Naive thymus-derived CD4-positive, alpha-beta T cell (primary cell): ENCODE measurements at regions not wholly inside any gene's neighbourhood (a gene's known extent, or its start where the extent isn't known, plus 50 kb on each side); places are given as distances from the start of the nearest gene placed in this dataset.
"Not testable (repeated sequence)": the region's sequence is repeated elsewhere in the genome, so short reads cannot be mapped to it uniquely, and the experiment has no call there.

Experiments
- ATAC-seq: fragments of 150-1000 bp; cut with Tn5 transposase; 2 replicates; pipeline ENCODE4 v1.10.0; 2021; ENCODE audit warnings: mild to moderate bottlenecking, moderate library complexity
- CTCF ChIA-PET: fragments of 350-600 bp; sonication (Branson Sonifier 250); formaldehyde crosslinking; loops from one replicate; lab custom pipeline; 2021; ENCODE audit warnings: antibody characterized with exemption; lab: Charles Lee
- POLR2A ChIA-PET: fragments of 350-600 bp; sonication (Branson Sonifier 250); formaldehyde crosslinking; loops from one replicate; lab custom pipeline; 2021; ENCODE audit warnings: antibody characterized with exemption, inconsistent platforms; lab: Charles Lee
- DNase-seq, 9 donors: peaks; one replicate each; pipeline versions ENCODE4 v3.0.0 to v3.0.0-alpha.2; 2020 to 2022; ENCODE audit warnings: mixed read lengths in 1 of 9
- H3K27ac ChIP-seq: one replicate; pipeline ENCODE4 v1.7.0; 2013; ENCODE audit warnings: mild to moderate bottlenecking, low read depth, low read length, moderate library complexity
- H3K27me3 ChIP-seq, 2 donors: one replicate each; pipeline ENCODE4 v1.7.0; 2013; ENCODE audit warnings: low read length in 2 of 2, mild to moderate bottlenecking in 2 of 2, moderate library complexity in 2 of 2; ENCODE audit not compliant: control insufficient read depth in 2 of 2, insufficient read depth in 2 of 2
- H3K36me3 ChIP-seq, 3 experiments: 1 replicate in 2 of 3; 2 replicates in 1 of 3; pipeline ENCODE4 v1.7.0; 2013; ENCODE audit warnings: low read length in 3 of 3, mild to moderate bottlenecking in 3 of 3, moderate library complexity in 1 of 3; ENCODE audit not compliant: insufficient read depth in 3 of 3, control insufficient read depth in 2 of 3
- H3K4me1 ChIP-seq, 2 donors: one replicate each; pipeline ENCODE4 v1.7.0; 2013; ENCODE audit warnings: low read length in 2 of 2, mild to moderate bottlenecking in 2 of 2, moderate library complexity in 1 of 2; ENCODE audit not compliant: control insufficient read depth in 2 of 2, insufficient read depth in 2 of 2
- H3K4me3 ChIP-seq: 2 replicates; pipeline ENCODE4 v1.7.0; 2013; ENCODE audit warnings: mild to moderate bottlenecking, low read length
- H3K9me3 ChIP-seq, 3 experiments: 1 replicate in 2 of 3; 2 replicates in 1 of 3; pipeline ENCODE4 v1.7.0; 2013; ENCODE audit warnings: low read length in 3 of 3; ENCODE audit not compliant: control insufficient read depth in 2 of 3
- H3K27ac Mint-ChIP-seq, 9 donors: one replicate each; pipeline ENCODE4 v1.8.0; 2020 to 2022; ENCODE audit warnings: mixed read lengths in 9 of 9, mild to moderate bottlenecking in 8 of 9, moderate library complexity in 5 of 9, inconsistent platforms in 2 of 9
- H3K27me3 Mint-ChIP-seq, 5 donors: one replicate each; pipeline ENCODE4 v1.8.0; 2021 to 2022; ENCODE audit warnings: mixed read lengths in 5 of 5, mild to moderate bottlenecking in 1 of 5
- H3K36me3 Mint-ChIP-seq, 5 donors: one replicate each; pipeline ENCODE4 v1.8.0; 2020 to 2022; ENCODE audit warnings: mixed read lengths in 5 of 5, mild to moderate bottlenecking in 3 of 5, inconsistent platforms in 1 of 5
- H3K4me1 Mint-ChIP-seq, 7 donors: one replicate each; pipeline ENCODE4 v1.8.0; 2020 to 2022; ENCODE audit warnings: mixed read lengths in 7 of 7, mild to moderate bottlenecking in 3 of 7, inconsistent platforms in 1 of 7
- H3K4me3 Mint-ChIP-seq, 10 donors: one replicate each; pipeline ENCODE4 v1.8.0; 2020 to 2022; ENCODE audit warnings: mild to moderate bottlenecking in 10 of 10, mixed read lengths in 10 of 10, moderate library complexity in 6 of 10, inconsistent platforms in 2 of 10
- H3K9me3 Mint-ChIP-seq, 11 donors: one replicate each; pipeline ENCODE4 v1.8.0; 2020 to 2022; ENCODE audit warnings: mixed read lengths in 11 of 11, mild to moderate bottlenecking in 4 of 11, inconsistent platforms in 1 of 11, moderate library complexity in 1 of 11
- intact Hi-C, 2 donors: fragments of 100-400 bp; cut with micrococcal nuclease; formaldehyde crosslinking; loops; one replicate each; pipeline ENCODE4 v1.15.1; 2023

DNA sequence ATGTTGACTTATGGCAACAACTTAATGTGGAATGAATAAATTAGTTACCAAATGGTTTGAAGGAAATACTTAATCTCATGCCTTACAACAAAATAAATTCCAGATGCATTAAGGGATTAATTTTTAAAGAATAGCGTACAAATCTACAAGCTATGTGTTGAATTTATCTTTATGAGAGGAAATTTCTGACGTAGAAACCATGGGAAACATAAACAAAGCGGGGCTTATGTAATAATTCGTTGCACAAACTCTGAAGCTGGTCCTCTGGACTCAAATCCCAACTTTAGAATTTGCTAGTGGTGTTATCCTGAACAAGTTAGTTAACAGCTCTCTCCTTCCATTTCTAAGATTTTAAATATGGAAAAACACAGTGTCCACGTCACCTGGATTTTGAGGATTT lies 137.4 kb upstream of the CALCR start:
- DNase-seq = no peak
- H3K4me1 ChIP-seq = no peaks in the 10 kb centered on the region
- peaks cover 0 to 10% (median 0%) of the 10 kb centered on the region in 11 donors for H3K9me3 Mint-ChIP-seq
- H3K36me3 ChIP-seq = no peaks in the 10 kb centered on the region
- no peak for ATAC-seq
- H3K4me3 ChIP-seq = no peak overlapping the region
- H3K27ac Mint-ChIP-seq = no peak overlapping the region
- H3K9me3 ChIP-seq = no peaks in the 10 kb centered on the region
- CTCF ChIA-PET = no interaction called here
- intact Hi-C loops = no loop called here
- peaks cover 0 to 19% (median 5%) of the 10 kb centered on the region in 5 donors for H3K27me3 Mint-ChIP-seq
- POLR2A ChIA-PET = no interaction called here
- no peak overlapping the region for H3K4me3 Mint-ChIP-seq
- no peak overlapping the region for H3K27ac ChIP-seq
- no peaks in the 10 kb centered on the region for H3K27me3 ChIP-seq
- no peaks in the 10 kb centered on the region for H3K4me1 Mint-ChIP-seq
- no peaks in the 10 kb centered on the region for H3K36me3 Mint-ChIP-seq

GRCh38 chr7:93708255-93708654 lies 133.7 kb upstream of the CALCR start:
- H3K4me3 Mint-ChIP-seq, H3K4me1 ChIP-seq, H3K4me1 Mint-ChIP-seq, H3K27me3 ChIP-seq, DNase-seq, H3K9me3 ChIP-seq, H3K4me3 ChIP-seq, intact Hi-C loops, H3K36me3 Mint-ChIP-seq, POLR2A ChIA-PET, ATAC-seq, H3K27ac ChIP-seq, CTCF ChIA-PET, H3K27ac Mint-ChIP-seq, H3K36me3 ChIP-seq: not testable (repeated sequence)
- Mint-ChIP-seq H3K9me3 (peaks cover 0 to 12% (median 0%) of the 10 kb centered on the region in 11 donors), H3K27me3 (peaks cover 0 to 14% (median 0%) of the 10 kb centered on the region in 5 donors)

- Histone ChIP-seq H3K4me3 (no peak overlapping the region), H3K9me3 (no peaks in the 10 kb centered on the region), H3K27me3 (no peaks in the 10 kb centered on the region), H3K27ac (no peak overlapping the region), H3K4me1 (no peaks in the 10 kb centered on the region), H3K36me3 (no peaks in the 10 kb centered on the region)
- intact Hi-C loops = no loop called here
- CTCF ChIA-PET = no interaction called here
- DNase-seq (no peak), ATAC-seq (no peak)
- no peaks in the 10 kb centered on the region for H3K4me1 Mint-ChIP-seq
- H3K27me3 Mint-ChIP-seq = peaks cover 0 to 7% (median 0%) of the 10 kb centered on the region in 5 donors
- POLR2A ChIA-PET = no interaction called here
- peaks cover 0 to 12% (median 0%) of the 10 kb centered on the region in 11 donors for H3K9me3 Mint-ChIP-seq
- H3K36me3 Mint-ChIP-seq = no peaks in the 10 kb centered on the region
- no peak overlapping the region for H3K4me3 Mint-ChIP-seq
- no peak overlapping the region for H3K27ac Mint-ChIP-seq
Observed at GRCh38 chr7:93707249-93707648, 132.7 kb upstream of the CALCR start.

GRCh38 chr7:93706162-93706561 lies 131.6 kb upstream of the CALCR start:
- H3K27ac Mint-ChIP-seq, H3K9me3 ChIP-seq, H3K27me3 Mint-ChIP-seq, ATAC-seq, H3K4me3 Mint-ChIP-seq, H3K27ac ChIP-seq, H3K36me3 ChIP-seq, CTCF ChIA-PET, H3K36me3 Mint-ChIP-seq, intact Hi-C loops, DNase-seq, POLR2A ChIA-PET, H3K4me1 Mint-ChIP-seq, H3K27me3 ChIP-seq, H3K4me1 ChIP-seq, H3K4me3 ChIP-seq: not testable (repeated sequence)
- H3K9me3 Mint-ChIP-seq = peaks cover 0 to 12% (median 0%) of the 10 kb centered on the region in 11 donors

DNA sequence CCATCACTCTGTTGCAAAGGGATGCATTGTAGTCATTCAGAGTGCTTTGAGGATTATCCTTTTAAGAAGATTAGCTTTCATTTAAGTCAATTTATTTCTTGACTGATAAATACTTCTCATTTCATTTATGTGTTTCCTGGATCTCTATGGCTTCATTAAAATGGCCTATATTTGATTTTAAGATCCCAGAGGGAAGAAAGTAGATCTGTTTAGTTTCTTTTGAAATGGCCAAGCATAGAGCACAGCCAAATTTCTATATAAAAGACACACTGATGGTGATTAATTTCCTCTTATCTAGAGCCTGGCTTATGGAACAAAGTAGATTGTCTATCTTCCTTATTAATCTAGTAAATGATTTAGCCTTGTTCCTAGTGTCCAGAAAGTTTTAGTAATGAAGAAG lies 129.7 kb upstream of the CALCR start:
- no peak overlapping the region for H3K4me3 ChIP-seq
- Mint-ChIP-seq H3K27me3 (no peaks in the 10 kb centered on the region), H3K4me3 (no peak overlapping the region), H3K9me3 (peaks cover 0 to 12% (median 0%) of the 10 kb centered on the region in 11 donors), H3K36me3 (no peaks in the 10 kb centered on the region), H3K4me1 (no peaks in the 10 kb centered on the region), H3K27ac (no peak overlapping the region)
- no peaks in the 10 kb centered on the region for H3K9me3 ChIP-seq
- H3K27ac ChIP-seq = no peak overlapping the region
- H3K27me3 ChIP-seq = no peaks in the 10 kb centered on the region
- no peak for DNase-seq
- no peak for ATAC-seq
- CTCF ChIA-PET = no interaction called here
- H3K36me3 ChIP-seq = no peaks in the 10 kb centered on the region
- H3K4me1 ChIP-seq = no peaks in the 10 kb centered on the region
- intact Hi-C loops = no loop called here
- POLR2A ChIA-PET = no interaction called here

- Mint-ChIP-seq H3K27ac (no peak overlapping the region), H3K9me3 (peaks cover 0 to 4% (median 0%) of the 10 kb centered on the region in 11 donors), H3K27me3 (no peaks in the 10 kb centered on the region), H3K4me1 (no peaks in the 10 kb centered on the region), H3K36me3 (no peaks in the 10 kb centered on the region), H3K4me3 (no peak overlapping the region)
- ATAC-seq = no peak
- Histone ChIP-seq H3K4me3 (no peak overlapping the region), H3K27me3 (no peaks in the 10 kb centered on the region), H3K9me3 (no peaks in the 10 kb centered on the region), H3K36me3 (no peaks in the 10 kb centered on the region), H3K4me1 (no peaks in the 10 kb centered on the region), H3K27ac (no peak overlapping the region)
- CTCF ChIA-PET = interaction anchor here (0.8 kb wide), 1 partner anchor 561 kb away, joined by 7 read pairs; no protein-coding TSS in a partner anchor
- intact Hi-C loops = no loop called here
- POLR2A ChIA-PET = no interaction called here
- no peak for DNase-seq
Observed at GRCh38 chr7:93697901-93698300, 123.4 kb upstream of the CALCR start.

DNA sequence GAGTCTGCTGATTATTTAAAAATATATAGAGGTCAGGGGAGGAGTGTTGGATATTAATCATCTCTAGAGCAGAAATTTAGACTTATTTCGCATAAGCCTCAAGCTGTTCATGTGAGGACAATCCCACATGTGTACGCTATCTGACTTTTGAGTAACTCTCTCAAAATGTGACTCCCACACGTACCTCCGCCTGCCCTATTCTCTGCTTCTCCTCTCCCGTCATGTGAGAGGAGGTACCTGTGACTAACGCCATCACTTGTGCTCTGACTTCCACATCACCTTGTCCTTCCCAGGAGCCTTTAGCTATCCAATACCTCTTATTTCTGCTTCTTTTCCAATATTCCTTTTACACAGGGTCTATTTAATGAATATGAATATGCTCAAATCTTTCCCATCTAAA lies 119.3 kb upstream of the CALCR start:
- Histone ChIP-seq H3K36me3 (no peaks in the 10 kb centered on the region), H3K27me3 (no peaks in the 10 kb centered on the region), H3K4me3 (no peak overlapping the region), H3K9me3 (no peaks in the 10 kb centered on the region), H3K27ac (no peak overlapping the region), H3K4me1 (no peaks in the 10 kb centered on the region)
- POLR2A ChIA-PET = no interaction called here
- Mint-ChIP-seq H3K4me1 (no peaks in the 10 kb centered on the region), H3K9me3 (no peaks in the 10 kb centered on the region), H3K27me3 (no peaks in the 10 kb centered on the region), H3K36me3 (no peaks in the 10 kb centered on the region), H3K27ac (no peak overlapping the region), H3K4me3 (no peak overlapping the region)
- CTCF ChIA-PET = no interaction called here
- ATAC-seq = no peak
- intact Hi-C loops = no loop called here
- DNase-seq = no peak
